GM12865 (cell line): ENCODE measurements at regions not wholly inside any gene's neighbourhood (a gene's known extent, or its start where the extent isn't known, plus 50 kb on each side); places are given as distances from the start of the nearest gene placed in this dataset.

ENCODE experiments used
- DNase-seq: peaks from one replicate; pipeline ENCODE4 v3.0.0; 2010; ENCODE audit warnings: low read depth
- H3K4me3 ChIP-seq: 2 replicates; pipeline ENCODE4 v1.5.1; 2011; ENCODE audit warnings: mild to moderate bottlenecking, low read depth, low read length, control low read depth
- CTCF ChIP-seq: IDR thresholded peaks from 2 replicates; pipeline ENCODE4 v1.5.1; 2011; ENCODE audit warnings: low read length, control low read depth, low read depth, inconsistent platforms; ENCODE audit not compliant: insufficient read depth; ENCODE audit errors: missing control alignments

- no peak for DNase-seq
- no peak overlapping the region for H3K4me3 ChIP-seq
- TF ChIP-seq CTCF, result no peak
Measured at GRCh38 chr2:773256-774160, 96.3 kb upstream of the TMEM18 start.

- no peak for DNase-seq
- no peak overlapping the region for H3K4me3 ChIP-seq
- no peak for TF ChIP-seq CTCF
Measured at GRCh38 chr2:771538-771937, 94.3 kb upstream of the TMEM18 start.

- H3K4me3 ChIP-seq, result no peak overlapping the region
- TF ChIP-seq CTCF, result no peak
- DNase-seq, result no peak
Measured at GRCh38 chr2:770776-771175, 93.6 kb upstream of the TMEM18 start.

GRCh38 chr2:769771-770170 is 92.6 kb upstream of the TMEM18 start:
- TF ChIP-seq CTCF, result no peak
- H3K4me3 ChIP-seq, result no peak overlapping the region
- no peak for DNase-seq

GRCh38 chr2:768451-768850 is 91.2 kb upstream of the TMEM18 start:
- DNase-seq, result no peak
- no peak for TF ChIP-seq CTCF
- no peak overlapping the region for H3K4me3 ChIP-seq

- DNase-seq, result no peak
- TF ChIP-seq CTCF, result no peak
- no peak overlapping the region for H3K4me3 ChIP-seq
Measured at GRCh38 chr2:767944-768343, 90.7 kb upstream of the TMEM18 start.

- TF ChIP-seq CTCF, result no peak
- H3K4me3 ChIP-seq, result no peak overlapping the region
- DNase-seq, result no peak
Measured at GRCh38 chr2:767440-767839, 90.2 kb upstream of the TMEM18 start.
